Vagina (tissue), 2 donors: ENCODE measurements at regions not wholly inside any gene's neighbourhood (a gene's known extent, or its start where the extent isn't known, plus 50 kb on each side); places are given as distances from the start of the nearest gene placed in this dataset.

Experiments used
- DNase-seq, 2 donors: peaks; one replicate each; pipeline ENCODE4 v3.0.0-alpha.2; 2017; ENCODE audit errors: extremely low spot score in 2 of 2
- H3K27ac ChIP-seq: fragments of 200-600 bp; sonication (generic); one replicate; pipeline ENCODE4 v1.5.1; 2019
- H3K27me3 ChIP-seq: fragments of 200-600 bp; sonication (generic); one replicate; pipeline ENCODE4 v1.5.1; 2019
- H3K36me3 ChIP-seq, 2 donors: fragments of 200-600 bp; sonication (generic); one replicate each; pipeline ENCODE4 v1.5.1; 2017 to 2019
- H3K4me1 ChIP-seq: fragments of 200-600 bp; sonication (generic); one replicate; pipeline ENCODE4 v1.5.1; 2019
- H3K4me3 ChIP-seq, 2 donors: fragments of 200-600 bp; sonication (generic); 1 replicate in 1 of 2; 2 replicates in 1 of 2; pipeline ENCODE4 v1.5.1; 2016 to 2019
- H3K9me3 ChIP-seq: fragments of 200-600 bp; sonication (generic); one replicate; pipeline ENCODE4 v1.5.1; 2019
- CTCF ChIP-seq, 3 experiments: fragments of 450-650 bp in 2 of 3; fragments of 200-600 bp in 1 of 3; sonication (generic) in 1 of 3; IDR thresholded peaks; one replicate each; pipeline ENCODE4 v1.5.1; 2017 to 2019; ENCODE audit warnings: antibody characterized with exemption in 3 of 3, mild to moderate bottlenecking in 2 of 3, moderate library complexity in 2 of 3
- POLR2A ChIP-seq, 2 donors: fragments of 450-650 bp; IDR thresholded peaks; one replicate each; pipeline ENCODE4 v1.6.1; 2017; ENCODE audit warnings: antibody characterized with exemption in 2 of 2, mild to moderate bottlenecking in 2 of 2, moderate library complexity in 2 of 2
- POLR2AphosphoS5 ChIP-seq, 2 donors: sonication (generic); formaldehyde crosslinking; IDR thresholded peaks; one replicate each; pipeline ENCODE4 v1.9.0; 2017; ENCODE audit warnings: antibody characterized with exemption in 2 of 2, mild to moderate bottlenecking in 2 of 2, low read depth in 1 of 2; ENCODE audit not compliant: insufficient read depth in 1 of 2
- intact Hi-C: fragments of 100-400 bp; cut with DNase I; formaldehyde crosslinking; loops from one replicate; pipeline ENCODE4 v1.15.1; 2023

- no peaks in the 10 kb centered on the region for H3K27me3 ChIP-seq
- H3K27ac ChIP-seq, result no peak overlapping the region
- H3K4me1 ChIP-seq, result no peaks in the 10 kb centered on the region
- H3K9me3 ChIP-seq, result no peaks in the 10 kb centered on the region
- H3K36me3 ChIP-seq, result no peaks in the 10 kb centered on the region
- TF ChIP-seq POLR2AphosphoS5 (IDR thresholded peaks at IDR 0.05; ENCODE audit: insufficient read depth in 1 of 2, low read depth in 1 of 2) (no peak), POLR2A (IDR thresholded peaks at IDR 0.05) (no peak), CTCF (IDR thresholded peaks at IDR 0.05) (no peak)
- intact Hi-C loops, result no loop called here
- H3K4me3 ChIP-seq, result no peak overlapping the region
- no peak for DNase-seq
Observed at GRCh38 chr12:46958053-46958452, 121.4 kb upstream of the PCED1B start.

- no peaks in the 10 kb centered on the region for H3K9me3 ChIP-seq
- intact Hi-C loops, result no loop called here
- no peak for DNase-seq
- TF ChIP-seq POLR2AphosphoS5 (IDR thresholded peaks at IDR 0.05; ENCODE audit: insufficient read depth in 1 of 2, low read depth in 1 of 2), result no peak
- no peak for TF ChIP-seq CTCF (IDR thresholded peaks at IDR 0.05)
- TF ChIP-seq POLR2A (IDR thresholded peaks at IDR 0.05), result no peak
- no peaks in the 10 kb centered on the region for H3K27me3 ChIP-seq
- no peaks in the 10 kb centered on the region for H3K36me3 ChIP-seq
- no peaks in the 10 kb centered on the region for H3K4me1 ChIP-seq
- H3K4me3 ChIP-seq, result no peak overlapping the region
- no peak overlapping the region for H3K27ac ChIP-seq
Observed at GRCh38 chr12:46958599-46959290, 120.7 kb upstream of the PCED1B start.

- Histone ChIP-seq H3K4me3 (no peak overlapping the region), H3K27me3 (no peaks in the 10 kb centered on the region), H3K36me3 (no peaks in the 10 kb centered on the region), H3K4me1 (peaks cover 5% of the 10 kb centered on the region), H3K27ac (no peak overlapping the region), H3K9me3 (no peaks in the 10 kb centered on the region)
- intact Hi-C loops, result no loop called here
- DNase-seq, result no peak
- TF ChIP-seq POLR2A (IDR thresholded peaks at IDR 0.05) (no peak), CTCF (IDR thresholded peaks at IDR 0.05) (no peak), POLR2AphosphoS5 (IDR thresholded peaks at IDR 0.05; ENCODE audit: insufficient read depth in 1 of 2, low read depth in 1 of 2) (no peak)
Observed at GRCh38 chr12:46959502-46959901, 119.9 kb upstream of the PCED1B start.

GRCh38 chr12:46960681-46961080 is 118.7 kb upstream of the PCED1B start:
- TF ChIP-seq CTCF (IDR thresholded peaks at IDR 0.05) (no peak), POLR2AphosphoS5 (IDR thresholded peaks at IDR 0.05; ENCODE audit: insufficient read depth in 1 of 2, low read depth in 1 of 2) (no peak), POLR2A (IDR thresholded peaks at IDR 0.05) (no peak)
- no peaks in the 10 kb centered on the region for H3K9me3 ChIP-seq
- H3K4me1 ChIP-seq, result peaks cover 7% of the 10 kb centered on the region
- no peaks in the 10 kb centered on the region for H3K27me3 ChIP-seq
- no peak for DNase-seq
- no peak overlapping the region for H3K27ac ChIP-seq
- intact Hi-C loops, result no loop called here
- no peaks in the 10 kb centered on the region for H3K36me3 ChIP-seq
- H3K4me3 ChIP-seq, result no peak overlapping the region

GRCh38 chr12:46963191-46963590 is 116.2 kb upstream of the PCED1B start:
- no peak for TF ChIP-seq POLR2A (IDR thresholded peaks at IDR 0.05)
- TF ChIP-seq POLR2AphosphoS5 (IDR thresholded peaks at IDR 0.05; ENCODE audit: insufficient read depth in 1 of 2, low read depth in 1 of 2), result no peak
- no peak for TF ChIP-seq CTCF (IDR thresholded peaks at IDR 0.05)
- no peak overlapping the region for H3K27ac ChIP-seq
- H3K27me3 ChIP-seq, result no peaks in the 10 kb centered on the region
- H3K4me3 ChIP-seq, result no peak overlapping the region
- no peaks in the 10 kb centered on the region for H3K36me3 ChIP-seq
- intact Hi-C loops, result no loop called here
- H3K9me3 ChIP-seq, result no peaks in the 10 kb centered on the region
- no peak for DNase-seq
- H3K4me1 ChIP-seq, result peaks cover 7% of the 10 kb centered on the region
